ENCODE measurements at regions not wholly inside any gene's neighbourhood (a gene's known extent, or its start where the extent isn't known, plus 50 kb on each side); places are given as distances from the start of the nearest gene placed in this dataset.

GRCh38 chr2:39933196-39933595, 154.1 kb upstream of the THUMPD2 start:
- TF ChIP-seq, protein P1, sequence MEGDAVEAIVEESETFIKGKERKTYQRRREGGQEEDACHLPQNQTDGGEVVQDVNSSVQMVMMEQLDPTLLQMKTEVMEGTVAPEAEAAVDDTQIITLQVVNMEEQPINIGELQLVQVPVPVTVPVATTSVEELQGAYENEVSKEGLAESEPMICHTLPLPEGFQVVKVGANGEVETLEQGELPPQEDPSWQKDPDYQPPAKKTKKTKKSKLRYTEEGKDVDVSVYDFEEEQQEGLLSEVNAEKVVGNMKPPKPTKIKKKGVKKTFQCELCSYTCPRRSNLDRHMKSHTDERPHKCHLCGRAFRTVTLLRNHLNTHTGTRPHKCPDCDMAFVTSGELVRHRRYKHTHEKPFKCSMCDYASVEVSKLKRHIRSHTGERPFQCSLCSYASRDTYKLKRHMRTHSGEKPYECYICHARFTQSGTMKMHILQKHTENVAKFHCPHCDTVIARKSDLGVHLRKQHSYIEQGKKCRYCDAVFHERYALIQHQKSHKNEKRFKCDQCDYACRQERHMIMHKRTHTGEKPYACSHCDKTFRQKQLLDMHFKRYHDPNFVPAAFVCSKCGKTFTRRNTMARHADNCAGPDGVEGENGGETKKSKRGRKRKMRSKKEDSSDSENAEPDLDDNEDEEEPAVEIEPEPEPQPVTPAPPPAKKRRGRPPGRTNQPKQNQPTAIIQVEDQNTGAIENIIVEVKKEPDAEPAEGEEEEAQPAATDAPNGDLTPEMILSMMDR (conservative IDR thresholded peaks at IDR 0.05 in 1 of 2, IDR thresholded peaks at IDR 0.05 in 1 of 2; ENCODE audit: extremely low read depth in 1 of 2, insufficient read depth in 1 of 2, low read depth in 1 of 2, low read length in 2 of 2): no peak
- TF ChIP-seq EZH2 (IDR thresholded peaks at IDR 0.05; ENCODE audit: borderline replicate concordance, low read length): no peak

Data from mammary epithelial cell (primary cell).